Endothelial cell of umbilical vein (primary cell): ENCODE measurements at regions not wholly inside any gene's neighbourhood (a gene's known extent, or its start where the extent isn't known, plus 50 kb on each side); places are given as distances from the start of the nearest gene placed in this dataset.

Experiments used
- CTCF ChIP-seq, 2 donors: IDR thresholded peaks; 1 replicate in 1 of 2; 2 replicates in 1 of 2; pipeline ENCODE4 v1.5.1; 2011; ENCODE audit warnings: low read length in 2 of 2, mild to moderate bottlenecking in 2 of 2, moderate library complexity in 2 of 2, control low read depth in 1 of 2, inconsistent platforms in 1 of 2, low read depth in 1 of 2; ENCODE audit not compliant: insufficient read depth in 1 of 2; ENCODE audit errors: extremely low read depth in 1 of 2
- EZH2 ChIP-seq: IDR thresholded peaks from 2 replicates; pipeline ENCODE4 v1.6.1; 2012; ENCODE audit warnings: borderline replicate concordance, low read depth, mild to moderate bottlenecking, moderate library complexity, low read length, inconsistent platforms; ENCODE audit not compliant: severe bottlenecking
- POLR2A ChIP-seq: IDR thresholded peaks from 2 replicates; pipeline ENCODE4 v1.6.1; 2012; ENCODE audit warnings: low read depth, mild to moderate bottlenecking, control low read depth, low read length

- no peak for TF ChIP-seq POLR2A
- no peak for TF ChIP-seq CTCF (IDR thresholded peaks at IDR 0.05; ENCODE audit: extremely low read depth in 1 of 2, insufficient read depth in 1 of 2, low read depth in 1 of 2, low read length in 2 of 2)
- no peak for TF ChIP-seq EZH2
Observed at GRCh38 chr16:85435700-85436099, 177.4 kb upstream of the GSE1 start.
